DOHH2 (cell line): ENCODE measurements at regions not wholly inside any gene's neighbourhood (a gene's known extent, or its start where the extent isn't known, plus 50 kb on each side); places are given as distances from the start of the nearest gene placed in this dataset.

Experiments
- H3F3A ChIP-seq: fragments of 200-600 bp; sonication (generic), shearing (Covaris generic); 2 replicates; pipeline ENCODE4 v1.6.0; 2016; ENCODE audit warnings: antibody characterized with exemption, mild to moderate bottlenecking; ENCODE audit not compliant: control insufficient read depth, insufficient read depth
- H3K27ac ChIP-seq: fragments of 200-600 bp; sonication (generic); 2 replicates; pipeline ENCODE4 v1.5.1; 2014; ENCODE audit warnings: low read depth, mild to moderate bottlenecking, low read length, moderate library complexity
- H3K27me3 ChIP-seq: fragments of 200-600 bp; sonication (generic); 2 replicates; pipeline ENCODE4 v1.6.1; 2014; ENCODE audit warnings: mild to moderate bottlenecking, low read length, mixed read lengths; ENCODE audit not compliant: control insufficient read depth
- H3K36me3 ChIP-seq: fragments of 200-600 bp; sonication (generic); 2 replicates; pipeline ENCODE4 v1.6.1; 2014; ENCODE audit warnings: mild to moderate bottlenecking, low read length, moderate library complexity, mixed read lengths; ENCODE audit not compliant: control insufficient read depth
- H3K4me1 ChIP-seq: fragments of 200-600 bp; sonication (generic); 2 replicates; pipeline ENCODE4 v1.6.1; 2014; ENCODE audit warnings: mild to moderate bottlenecking, low read length, mixed read lengths; ENCODE audit not compliant: control insufficient read depth
- H3K4me2 ChIP-seq: fragments of 200-600 bp; sonication (generic); 2 replicates; pipeline ENCODE4 v1.6.0; 2014; ENCODE audit warnings: mild to moderate bottlenecking, low read length, moderate library complexity
- H3K4me3 ChIP-seq: fragments of 200-600 bp; sonication (generic); 2 replicates; pipeline ENCODE4 v1.5.1; 2014; ENCODE audit warnings: mild to moderate bottlenecking, low read length, mixed read lengths
- H3K79me2 ChIP-seq: fragments of 200-600 bp; sonication (generic); 2 replicates; pipeline ENCODE4 v1.6.1; 2014; ENCODE audit warnings: mild to moderate bottlenecking, low read length, mixed read lengths; ENCODE audit not compliant: control insufficient read depth
- H3K9me2 ChIP-seq: fragments of 200-600 bp; sonication (generic); replicated peaks from 2 replicates; pipeline ENCODE4 v1.6.1; 2014; ENCODE audit warnings: mild to moderate bottlenecking, low read length, mixed read lengths; ENCODE audit not compliant: control insufficient read depth
- H3K9me3 ChIP-seq: fragments of 200-600 bp; sonication (generic); 2 replicates; pipeline ENCODE4 v1.6.1; 2014; ENCODE audit warnings: antibody characterized with exemption, low read length, mixed read lengths; ENCODE audit not compliant: control insufficient read depth, insufficient read depth
- H4K20me1 ChIP-seq: fragments of 200-600 bp; sonication (generic); 2 replicates; pipeline ENCODE4 v1.6.0; 2014; ENCODE audit warnings: low read depth, mild to moderate bottlenecking, antibody characterized with exemption, low read length, moderate library complexity; ENCODE audit not compliant: control insufficient read depth, insufficient read depth
- CTCF ChIP-seq: fragments of 200-600 bp; sonication (generic); IDR thresholded peaks from one replicate; pipeline ENCODE4 v1.5.1; 2014; ENCODE audit warnings: antibody characterized with exemption, mild to moderate bottlenecking, low read depth, low read length; ENCODE audit not compliant: poor library complexity, severe bottlenecking
- EZH2phosphoT487 ChIP-seq: fragments of 200-600 bp; sonication (generic); IDR thresholded peaks from 2 replicates; pipeline ENCODE4 v1.6.1; 2017; ENCODE audit warnings: borderline replicate concordance, mild to moderate bottlenecking, antibody characterized with exemption, low read length, moderate library complexity, mixed read lengths

- TF ChIP-seq EZH2phosphoT487 (no peak), CTCF (no peak)
- H3K27ac ChIP-seq: no peak overlapping the region
- no peak overlapping the region for H3K4me2 ChIP-seq
- H3K9me3 ChIP-seq: no peaks in the 10 kb centered on the region
- H3K4me3 ChIP-seq: no peak overlapping the region
- no peaks in the 10 kb centered on the region for H3K79me2 ChIP-seq
- no peaks in the 10 kb centered on the region for H3K9me2 ChIP-seq
- no peaks in the 10 kb centered on the region for H4K20me1 ChIP-seq
- H3K4me1 ChIP-seq: no peaks in the 10 kb centered on the region
- no peaks in the 10 kb centered on the region for H3K36me3 ChIP-seq
- no peaks in the 10 kb centered on the region for H3F3A ChIP-seq
- H3K27me3 ChIP-seq: no peaks in the 10 kb centered on the region
These were observed 168.7 kb upstream of the STAC start for GRCh38 chr3:36211652-36211999.

- no peaks in the 10 kb centered on the region for H3K9me3 ChIP-seq
- H3K4me1 ChIP-seq: no peaks in the 10 kb centered on the region
- H3K79me2 ChIP-seq: no peaks in the 10 kb centered on the region
- no peaks in the 10 kb centered on the region for H4K20me1 ChIP-seq
- H3F3A ChIP-seq: no peaks in the 10 kb centered on the region
- TF ChIP-seq CTCF: no peak
- no peak for TF ChIP-seq EZH2phosphoT487
- no peak overlapping the region for H3K4me2 ChIP-seq
- H3K27me3 ChIP-seq: no peaks in the 10 kb centered on the region
- no peaks in the 10 kb centered on the region for H3K9me2 ChIP-seq
- no peaks in the 10 kb centered on the region for H3K36me3 ChIP-seq
- H3K4me3 ChIP-seq: no peak overlapping the region
- H3K27ac ChIP-seq: no peak overlapping the region
These were observed 168.1 kb upstream of the STAC start for GRCh38 chr3:36212251-36212650.

- no peak for TF ChIP-seq CTCF
- no peak for TF ChIP-seq EZH2phosphoT487
- H3F3A ChIP-seq: no peaks in the 10 kb centered on the region
- no peaks in the 10 kb centered on the region for H3K79me2 ChIP-seq
- H3K36me3 ChIP-seq: no peaks in the 10 kb centered on the region
- H4K20me1 ChIP-seq: no peaks in the 10 kb centered on the region
- no peaks in the 10 kb centered on the region for H3K4me1 ChIP-seq
- no peaks in the 10 kb centered on the region for H3K9me3 ChIP-seq
- H3K4me3 ChIP-seq: no peak overlapping the region
- H3K27ac ChIP-seq: no peak overlapping the region
- H3K27me3 ChIP-seq: no peaks in the 10 kb centered on the region
- H3K4me2 ChIP-seq: no peak overlapping the region
- no peaks in the 10 kb centered on the region for H3K9me2 ChIP-seq
These were observed 165.8 kb upstream of the STAC start for GRCh38 chr3:36214460-36214859.

- no peaks in the 10 kb centered on the region for H3K27me3 ChIP-seq
- no peaks in the 10 kb centered on the region for H3F3A ChIP-seq
- no peaks in the 10 kb centered on the region for H4K20me1 ChIP-seq
- TF ChIP-seq CTCF (no peak), EZH2phosphoT487 (no peak)
- no peak overlapping the region for H3K27ac ChIP-seq
- no peaks in the 10 kb centered on the region for H3K4me1 ChIP-seq
- H3K79me2 ChIP-seq: no peaks in the 10 kb centered on the region
- no peaks in the 10 kb centered on the region for H3K9me3 ChIP-seq
- H3K9me2 ChIP-seq: no peaks in the 10 kb centered on the region
- no peak overlapping the region for H3K4me2 ChIP-seq
- H3K36me3 ChIP-seq: no peaks in the 10 kb centered on the region
- no peak overlapping the region for H3K4me3 ChIP-seq
These were observed 165.1 kb upstream of the STAC start for GRCh38 chr3:36215241-36215640.
